ENCODE measurements at regions not wholly inside any gene's neighbourhood (a gene's known extent, or its start where the extent isn't known, plus 50 kb on each side); places are given as distances from the start of the nearest gene placed in this dataset.

DNA sequence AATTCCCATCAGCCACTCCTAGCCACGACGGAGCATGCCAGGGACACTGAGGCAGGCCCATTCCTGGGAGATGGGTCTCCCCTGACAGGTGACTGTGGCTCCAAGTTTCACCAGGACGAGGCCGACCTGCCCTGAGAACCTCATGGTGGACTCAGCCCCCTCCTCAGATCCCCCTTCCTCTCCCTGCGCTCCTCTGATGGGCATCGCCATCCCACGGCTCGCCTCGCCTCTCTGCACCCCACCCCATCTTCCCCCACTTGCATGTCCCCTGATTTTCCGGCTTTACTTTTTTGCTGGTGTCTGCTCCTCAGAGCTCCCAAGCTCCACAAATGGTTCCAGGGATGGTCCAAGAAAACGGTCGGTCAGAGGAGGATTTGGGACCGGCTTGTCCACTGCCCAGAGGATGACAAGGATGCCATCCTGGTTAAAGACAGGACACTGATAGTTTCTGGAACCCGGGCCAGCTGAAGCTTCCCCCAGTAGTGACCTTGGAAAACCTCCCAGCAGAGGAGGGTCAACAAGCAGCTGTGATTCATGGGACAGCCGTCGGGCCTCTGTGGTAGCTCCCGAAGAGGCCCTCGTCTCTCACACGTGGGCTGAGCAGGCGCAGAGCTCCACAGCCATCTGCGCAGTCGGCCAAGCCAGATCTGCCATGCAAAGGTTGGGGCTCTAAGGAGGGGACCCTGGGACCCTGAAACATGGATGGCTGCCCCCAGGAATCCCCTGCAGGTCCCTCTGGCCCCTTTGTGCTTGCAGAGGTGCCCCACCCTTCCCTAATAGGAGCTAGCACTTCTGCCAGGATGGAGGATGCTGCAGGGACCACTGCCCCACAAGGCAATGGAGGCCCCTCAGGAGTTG is 87.8 kb upstream of the SLC66A3 start:
- TF ChIP-seq, protein P1, sequence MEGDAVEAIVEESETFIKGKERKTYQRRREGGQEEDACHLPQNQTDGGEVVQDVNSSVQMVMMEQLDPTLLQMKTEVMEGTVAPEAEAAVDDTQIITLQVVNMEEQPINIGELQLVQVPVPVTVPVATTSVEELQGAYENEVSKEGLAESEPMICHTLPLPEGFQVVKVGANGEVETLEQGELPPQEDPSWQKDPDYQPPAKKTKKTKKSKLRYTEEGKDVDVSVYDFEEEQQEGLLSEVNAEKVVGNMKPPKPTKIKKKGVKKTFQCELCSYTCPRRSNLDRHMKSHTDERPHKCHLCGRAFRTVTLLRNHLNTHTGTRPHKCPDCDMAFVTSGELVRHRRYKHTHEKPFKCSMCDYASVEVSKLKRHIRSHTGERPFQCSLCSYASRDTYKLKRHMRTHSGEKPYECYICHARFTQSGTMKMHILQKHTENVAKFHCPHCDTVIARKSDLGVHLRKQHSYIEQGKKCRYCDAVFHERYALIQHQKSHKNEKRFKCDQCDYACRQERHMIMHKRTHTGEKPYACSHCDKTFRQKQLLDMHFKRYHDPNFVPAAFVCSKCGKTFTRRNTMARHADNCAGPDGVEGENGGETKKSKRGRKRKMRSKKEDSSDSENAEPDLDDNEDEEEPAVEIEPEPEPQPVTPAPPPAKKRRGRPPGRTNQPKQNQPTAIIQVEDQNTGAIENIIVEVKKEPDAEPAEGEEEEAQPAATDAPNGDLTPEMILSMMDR (IDR thresholded peaks at IDR 0.05): no peak
- TF ChIP-seq POLR2AphosphoS5 (IDR thresholded peaks at IDR 0.05) (no peak), POLR2A (IDR thresholded peaks at IDR 0.05) (no peak)
